ENCODE measurements at regions not wholly inside any gene's neighbourhood (a gene's known extent, or its start where the extent isn't known, plus 50 kb on each side); places are given as distances from the start of the nearest gene placed in this dataset.

DNA sequence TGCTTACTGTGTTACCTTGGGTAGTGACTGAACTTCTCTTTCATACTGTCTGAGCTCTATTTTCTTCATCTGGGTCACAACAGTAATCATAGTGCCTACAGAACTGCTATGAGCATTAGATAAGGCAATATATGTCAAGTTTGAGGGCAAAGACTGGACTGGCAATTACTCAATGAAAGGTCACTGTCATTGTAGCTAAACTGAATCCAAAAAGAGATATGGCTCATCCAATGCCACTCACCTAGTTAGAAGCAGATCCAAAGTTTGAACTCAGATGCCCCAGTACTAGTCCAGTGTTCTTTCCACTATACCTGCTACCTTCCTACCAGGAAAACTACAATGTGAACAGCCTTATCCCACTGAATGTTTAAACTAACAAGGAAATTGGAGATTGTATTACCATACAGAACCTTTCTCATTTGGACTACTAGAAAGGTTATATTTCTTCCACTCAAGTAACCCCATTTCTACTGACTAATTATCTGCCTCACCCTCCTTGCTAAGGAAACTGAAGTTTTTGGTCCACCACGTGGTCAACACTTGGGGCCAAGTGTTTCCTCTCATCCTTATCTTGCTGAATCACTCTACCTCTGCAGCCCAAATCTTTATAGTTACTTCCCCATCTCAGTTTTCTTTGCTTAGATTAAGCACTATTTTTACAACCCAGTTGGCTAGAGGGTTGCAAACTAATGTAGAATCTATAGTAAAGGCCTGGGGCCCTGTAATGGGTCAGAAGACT is 202.3 kb upstream of the LPP start:
- H3K4ac ChIP-seq (ENCODE audit: low read depth, low read length) = no peak overlapping the region
- H3K23ac ChIP-seq (ENCODE audit: insufficient read length, low read depth, low read length) = no peak overlapping the region
- no peak overlapping the region for H2BK12ac ChIP-seq (ENCODE audit: insufficient read length, low read depth, low read length)
- H2AFZ ChIP-seq (ENCODE audit: low read length) = no peak overlapping the region
- no peak overlapping the region for H4K8ac ChIP-seq (replicated peaks; ENCODE audit: insufficient read length, low read depth, low read length)
- H3K79me1 ChIP-seq (ENCODE audit: insufficient read depth, low read depth, low read length, poor library complexity, severe bottlenecking) = no peaks in the 10 kb centered on the region
- no peak overlapping the region for H2BK5ac ChIP-seq (ENCODE audit: insufficient read length, low read length)
- H3K18ac ChIP-seq (ENCODE audit: insufficient read length, low read depth, low read length) = no peak overlapping the region
- H4K20me1 ChIP-seq (ENCODE audit: control insufficient read depth, insufficient read depth, insufficient read length) = no peaks in the 10 kb centered on the region
- H3K4me1 ChIP-seq (ENCODE audit: insufficient read depth, low read length) = no peaks in the 10 kb centered on the region; the same call in 1 of the 2 replicates
- no peak overlapping the region for H3K4me3 Mint-ChIP-seq
- H3K36me3 Mint-ChIP-seq (ENCODE audit: insufficient read depth in 1 of 3, low read depth in 3 of 3) = no peaks in the 10 kb centered on the region
- no peak overlapping the region for H3K14ac ChIP-seq (ENCODE audit: insufficient read depth, low read length)
- no peaks in the 10 kb centered on the region for H3K27me3 ChIP-seq (ENCODE audit: insufficient read depth, low read length)
- no peaks in the 10 kb centered on the region for H3K79me2 ChIP-seq (ENCODE audit: insufficient read depth, low read length)
- H2BK20ac ChIP-seq (ENCODE audit: low read depth, low read length, poor library complexity, severe bottlenecking) = no peak overlapping the region
- DNase-seq = no peak
- H3K9me3 Mint-ChIP-seq = peaks cover 0 to 1% of the 10 kb centered on the region in 2 experiments; a peak in 2 of 5 replicates
- no peak overlapping the region for H4K5ac ChIP-seq (ENCODE audit: insufficient read length, low read depth, low read length)
- H3K56ac ChIP-seq (ENCODE audit: insufficient read length, low read depth, low read length) = no peak overlapping the region
- no CpG with 5 or more reads among the region's 1 CpG for WGBS (ENCODE audit: extremely low coverage, insufficient read length, low lambda C conversion rate)
- no peak overlapping the region for H3K27ac Mint-ChIP-seq
- no peak overlapping the region for H3K9ac ChIP-seq (ENCODE audit: extremely low read depth, insufficient read length, low read length)
- no peak overlapping the region for H3T11ph ChIP-seq (ENCODE audit: low read length)
- no peak overlapping the region for H2BK15ac ChIP-seq (ENCODE audit: low read depth, low read length)
- no peak overlapping the region for H3K4me2 ChIP-seq (ENCODE audit: insufficient read depth, insufficient read length, low read length)
- no peaks in the 10 kb centered on the region for H3K23me2 ChIP-seq (ENCODE audit: insufficient read length, low read depth, low read length, poor library complexity, severe bottlenecking)
- H3K27ac ChIP-seq (ENCODE audit: insufficient read length, low read depth, low read length) = no peak overlapping the region
- H3K4me1 Mint-ChIP-seq = peaks cover 16 to 17% of the 10 kb centered on the region in 2 experiments
- H3K9me3 ChIP-seq (ENCODE audit: control insufficient read depth, low read depth, low read length) = no peaks in the 10 kb centered on the region
- H2AK5ac ChIP-seq (ENCODE audit: insufficient read length, low read length) = no peak overlapping the region
- TF ChIP-seq, protein P1, sequence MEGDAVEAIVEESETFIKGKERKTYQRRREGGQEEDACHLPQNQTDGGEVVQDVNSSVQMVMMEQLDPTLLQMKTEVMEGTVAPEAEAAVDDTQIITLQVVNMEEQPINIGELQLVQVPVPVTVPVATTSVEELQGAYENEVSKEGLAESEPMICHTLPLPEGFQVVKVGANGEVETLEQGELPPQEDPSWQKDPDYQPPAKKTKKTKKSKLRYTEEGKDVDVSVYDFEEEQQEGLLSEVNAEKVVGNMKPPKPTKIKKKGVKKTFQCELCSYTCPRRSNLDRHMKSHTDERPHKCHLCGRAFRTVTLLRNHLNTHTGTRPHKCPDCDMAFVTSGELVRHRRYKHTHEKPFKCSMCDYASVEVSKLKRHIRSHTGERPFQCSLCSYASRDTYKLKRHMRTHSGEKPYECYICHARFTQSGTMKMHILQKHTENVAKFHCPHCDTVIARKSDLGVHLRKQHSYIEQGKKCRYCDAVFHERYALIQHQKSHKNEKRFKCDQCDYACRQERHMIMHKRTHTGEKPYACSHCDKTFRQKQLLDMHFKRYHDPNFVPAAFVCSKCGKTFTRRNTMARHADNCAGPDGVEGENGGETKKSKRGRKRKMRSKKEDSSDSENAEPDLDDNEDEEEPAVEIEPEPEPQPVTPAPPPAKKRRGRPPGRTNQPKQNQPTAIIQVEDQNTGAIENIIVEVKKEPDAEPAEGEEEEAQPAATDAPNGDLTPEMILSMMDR (conservative IDR thresholded peaks at IDR 0.05) = no peak
- H3K27me3 Mint-ChIP-seq (ENCODE audit: low read depth) = no peaks in the 10 kb centered on the region
- no peak overlapping the region for H4K91ac ChIP-seq (ENCODE audit: insufficient read length, low read depth, low read length)
- no peak overlapping the region for H2BK120ac ChIP-seq (ENCODE audit: low read depth, low read length, poor library complexity, severe bottlenecking)

Measured in H9 (cell line).